SK-N-MC (cell line): ENCODE measurements at regions not wholly inside any gene's neighbourhood (a gene's known extent, or its start where the extent isn't known, plus 50 kb on each side); places are given as distances from the start of the nearest gene placed in this dataset.
"Not testable (repeated sequence)": the region's sequence is repeated elsewhere in the genome, so short reads cannot be mapped to it uniquely, and the experiment has no call there.

Experiments
- DNase-seq: peaks from one replicate; pipeline ENCODE4 v3.0.0-alpha.2; 2011; ENCODE audit warnings: low read depth, low spot score
- H3K27ac ChIP-seq: fragments of 200-600 bp; sonication (generic); 2 replicates; pipeline ENCODE4 v1.5.1; 2016; ENCODE audit warnings: mixed run types
- H3K36me3 ChIP-seq: fragments of 200-600 bp; sonication (generic); 2 replicates; pipeline ENCODE4 v1.6.1; 2017; ENCODE audit warnings: antibody characterized with exemption, low read length, mixed read lengths; ENCODE audit not compliant: insufficient read depth
- H3K4me3 ChIP-seq: fragments of 200-600 bp; sonication (generic); 2 replicates; pipeline ENCODE4 v1.5.1; 2016
- H3K9ac ChIP-seq: fragments of 200-600 bp; sonication (generic); 2 replicates; pipeline ENCODE4 v1.8.0; 2017; ENCODE audit warnings: mixed run types, mixed read lengths; ENCODE audit not compliant: insufficient read length
- H3K9me3 ChIP-seq: fragments of 200-600 bp; sonication (generic); 2 replicates; pipeline ENCODE4 v1.6.1; 2017; ENCODE audit warnings: low read depth, mild to moderate bottlenecking, antibody characterized with exemption, low read length, moderate library complexity, mixed read lengths
- EZH2 ChIP-seq: fragments of 200-600 bp; sonication (generic); IDR thresholded peaks from one replicate; pipeline ENCODE4 v1.6.1; 2017; ENCODE audit warnings: antibody characterized with exemption
- FOXP2 ChIP-seq: optimal IDR thresholded peaks from 2 replicates; pipeline ENCODE3; 2011; ENCODE audit warnings: mild to moderate bottlenecking, moderate library complexity; ENCODE audit not compliant: insufficient read depth; ENCODE audit errors: extremely low read length, control extremely low read depth
- POLR2AphosphoS5 ChIP-seq: IDR thresholded peaks from 2 replicates; pipeline ENCODE4 v1.6.1; 2012; ENCODE audit warnings: mild to moderate bottlenecking, low read depth, low read length, borderline replicate concordance

- Histone ChIP-seq H3K9ac (no peak overlapping the region), H3K9me3 (no peaks in the 10 kb centered on the region), H3K36me3 (no peaks in the 10 kb centered on the region), H3K4me3 (no peak overlapping the region), H3K27ac (no peak overlapping the region)
- no peak for DNase-seq
- TF ChIP-seq EZH2 (no peak), FOXP2 (no peak), POLR2AphosphoS5 (no peak)
Observed at GRCh38 chr10:55801353-55801661, 559.8 kb downstream of the ZWINT start.

DNA sequence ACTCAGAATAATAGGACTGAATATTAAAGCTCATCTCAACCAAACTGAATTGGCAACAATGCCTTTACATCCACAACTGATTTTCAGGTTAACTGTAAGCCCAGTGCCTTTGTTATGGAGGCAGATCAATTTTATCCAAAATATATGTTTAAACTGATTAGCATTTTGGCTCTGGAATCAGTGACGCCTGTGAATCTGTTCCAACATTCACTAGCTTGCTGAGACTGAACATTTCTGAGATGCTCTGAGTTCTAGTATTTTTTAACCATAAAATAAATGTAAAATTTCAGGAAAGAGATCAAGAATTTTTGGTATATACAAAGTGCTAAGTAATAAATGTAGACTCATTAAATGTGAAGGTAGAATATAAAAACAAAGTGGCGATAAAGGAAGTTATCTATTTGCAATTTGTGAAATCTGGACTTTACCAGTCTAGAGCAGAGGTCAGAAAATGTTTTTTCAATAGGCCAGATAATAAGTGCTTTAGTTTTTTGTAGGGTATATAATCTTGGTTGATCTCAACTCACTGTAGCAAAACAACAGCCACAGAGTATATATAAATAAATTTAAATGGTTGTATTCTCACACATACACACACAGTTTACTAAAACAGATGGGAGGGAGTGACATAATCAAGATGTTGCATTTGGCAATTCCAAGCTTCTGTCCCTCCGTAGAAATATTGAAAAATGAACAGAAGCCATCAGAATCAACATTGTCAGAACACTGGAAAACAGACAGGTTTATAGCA is 560.3 kb downstream of the ZWINT start:
- Histone ChIP-seq H3K9me3 (no peaks in the 10 kb centered on the region), H3K9ac (no peak overlapping the region), H3K36me3 (no peaks in the 10 kb centered on the region), H3K27ac (no peak overlapping the region), H3K4me3 (no peak overlapping the region)
- TF ChIP-seq POLR2AphosphoS5 (no peak), EZH2 (no peak), FOXP2 (no peak)
- DNase-seq, result no peak

GRCh38 chr10:55793024-55793423 is 568.0 kb downstream of the ZWINT start:
- no peak for DNase-seq

GRCh38 chr10:55790276-55790675 is 570.8 kb downstream of the ZWINT start:
- not testable (repeated sequence) for H3K9ac ChIP-seq, H3K36me3 ChIP-seq, DNase-seq, H3K27ac ChIP-seq, H3K9me3 ChIP-seq, H3K4me3 ChIP-seq

More at GRCh38 chr10:55793024-55793423, 568.0 kb downstream of the ZWINT start:
- TF ChIP-seq FOXP2 (no peak), POLR2AphosphoS5 (no peak), EZH2 (no peak)
- Histone ChIP-seq H3K4me3 (no peak overlapping the region), H3K9me3 (no peaks in the 10 kb centered on the region), H3K9ac (no peak overlapping the region), H3K36me3 (no peaks in the 10 kb centered on the region), H3K27ac (no peak overlapping the region)

DNA sequence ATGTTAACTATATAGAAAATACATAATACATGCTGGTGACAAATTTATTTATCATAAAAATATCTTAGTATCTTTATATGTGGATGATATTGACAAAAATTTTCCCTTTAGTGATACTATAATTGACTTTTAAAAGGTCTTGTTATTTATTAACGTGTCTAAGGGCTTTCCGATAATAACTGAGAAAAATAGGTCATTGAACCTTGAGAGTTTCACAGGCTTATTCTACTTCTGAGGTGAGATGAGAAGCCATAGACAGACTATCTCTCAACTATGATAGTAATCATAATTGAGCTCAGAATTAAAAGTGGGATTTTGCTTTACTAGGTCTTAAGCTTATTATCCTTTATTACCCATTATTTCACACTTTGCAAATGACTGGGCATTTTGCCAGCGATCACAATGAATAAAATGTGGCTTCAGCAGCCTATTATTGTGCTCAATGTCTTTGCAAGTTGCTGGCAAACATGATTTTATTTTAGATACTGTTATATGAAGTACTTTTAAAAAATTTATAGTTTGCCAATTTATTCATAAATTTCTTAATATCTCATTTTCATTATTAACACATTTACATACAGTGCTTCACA is 574.5 kb downstream of the ZWINT start:
- H3K27ac ChIP-seq, result no peak overlapping the region
- H3K36me3 ChIP-seq, result no peaks in the 10 kb centered on the region
- H3K4me3 ChIP-seq, result no peak overlapping the region
- TF ChIP-seq FOXP2 (no peak), EZH2 (no peak), POLR2AphosphoS5 (no peak)
- H3K9me3 ChIP-seq, result no peaks in the 10 kb centered on the region
- H3K9ac ChIP-seq, result no peak overlapping the region
- DNase-seq, result no peak

- TF ChIP-seq POLR2AphosphoS5, result no peak
- Histone ChIP-seq H3K4me3 (no peak overlapping the region), H3K36me3 (no peaks in the 10 kb centered on the region), H3K9me3 (no peaks in the 10 kb centered on the region), H3K27ac (no peak overlapping the region), H3K9ac (no peak overlapping the region)
- DNase-seq, result no peak
Observed at GRCh38 chr10:55782181-55782580, 578.9 kb downstream of the ZWINT start.

- DNase-seq, result no peak
- no peaks in the 10 kb centered on the region for H3K9me3 ChIP-seq
- no peak overlapping the region for H3K27ac ChIP-seq
- H3K9ac ChIP-seq, result no peak overlapping the region
- TF ChIP-seq EZH2, result no peak
- TF ChIP-seq FOXP2, result no peak
- no peak for TF ChIP-seq POLR2AphosphoS5
- H3K4me3 ChIP-seq, result no peak overlapping the region
- no peaks in the 10 kb centered on the region for H3K36me3 ChIP-seq
Observed at GRCh38 chr10:55766212-55766611, 594.8 kb downstream of the ZWINT start.

GRCh38 chr10:55750458-55750857 is 610.6 kb downstream of the ZWINT start:
- no peaks in the 10 kb centered on the region for H3K9me3 ChIP-seq
- no peak overlapping the region for H3K4me3 ChIP-seq
- DNase-seq, result no peak
- no peak for TF ChIP-seq EZH2
- no peak for TF ChIP-seq POLR2AphosphoS5
- no peak for TF ChIP-seq FOXP2
- no peak overlapping the region for H3K27ac ChIP-seq
- H3K36me3 ChIP-seq, result no peaks in the 10 kb centered on the region
- H3K9ac ChIP-seq, result no peak overlapping the region

GRCh38 chr10:55747244-55747643 is 613.8 kb downstream of the ZWINT start:
- Histone ChIP-seq H3K9ac (no peak overlapping the region), H3K36me3 (no peaks in the 10 kb centered on the region), H3K9me3 (no peaks in the 10 kb centered on the region), H3K27ac (no peak overlapping the region), H3K4me3 (no peak overlapping the region)
- TF ChIP-seq EZH2 (no peak), POLR2AphosphoS5 (no peak), FOXP2 (no peak)
- no peak for DNase-seq
